ENCODE measurements at regions not wholly inside any gene's neighbourhood (a gene's known extent, or its start where the extent isn't known, plus 50 kb on each side); places are given as distances from the start of the nearest gene placed in this dataset.

- TF ChIP-seq POLR2A (IDR thresholded peaks at IDR 0.05) (no peak), EP300 (IDR thresholded peaks at IDR 0.05) (no peak)
Observed at GRCh38 chr21:32200029-32200428, 78.8 kb downstream of the MIS18A start.
